ENCODE measurements at regions not wholly inside any gene's neighbourhood (a gene's known extent, or its start where the extent isn't known, plus 50 kb on each side); places are given as distances from the start of the nearest gene placed in this dataset.

DNA sequence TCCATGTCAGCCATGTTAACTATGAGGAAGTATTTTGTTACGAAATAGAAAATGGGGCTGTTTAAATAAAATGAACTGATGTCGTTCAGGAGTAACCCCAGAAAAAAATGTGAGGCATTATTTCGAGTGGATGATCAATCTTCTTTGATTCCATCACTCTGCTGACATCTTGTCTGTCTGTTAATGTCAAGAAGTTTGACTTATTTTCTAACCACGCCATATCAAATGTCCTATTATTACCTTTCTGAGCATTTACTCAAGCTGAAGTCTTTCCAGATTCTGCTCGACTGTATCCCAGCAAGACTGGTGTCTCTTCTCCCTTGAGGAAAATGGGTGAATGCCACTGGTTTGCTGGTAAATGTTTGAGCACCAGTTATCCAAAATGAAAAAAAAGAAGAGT lies 672.9 kb upstream of the SOX11 start:
- TF ChIP-seq EZH2 (IDR thresholded peaks at IDR 0.05; ENCODE audit: insufficient read depth, poor library complexity, severe bottlenecking) (no peak), EZH2phosphoT487 (IDR thresholded peaks at IDR 0.05; ENCODE audit: insufficient read depth, low read depth) (no peak)

All from GM23248 (cell line).